ENCODE measurements at regions not wholly inside any gene's neighbourhood (a gene's known extent, or its start where the extent isn't known, plus 50 kb on each side); places are given as distances from the start of the nearest gene placed in this dataset.

- WGBS, 5 donors = 88 to 100% (median 94%) methylated on average over 2 of the region's 2 CpGs
- Histone ChIP-seq H3K36me3 (no peaks in the 10 kb centered on the region), H3K27ac (no peak overlapping the region), H3K9me3 (peaks cover 0 to 4% (median 0%) of the 10 kb centered on the region in 8 donors), H3K27me3 (replicated peaks in 1 of 7) (peaks cover 0 to 7% (median 0%) of the 10 kb centered on the region in 7 donors), H3K4me1 (no peaks in the 10 kb centered on the region), H3K4me3 (no peak overlapping the region)
- DNase-seq = no peak
- intact Hi-C loops (cut with DNase I; ENCODE audit: low total_unique reads) = no loop called here
- no peak for TF ChIP-seq POLR2A (IDR thresholded peaks at IDR 0.05)
- no peak for TF ChIP-seq POLR2AphosphoS5 (IDR thresholded peaks at IDR 0.05)
- TF ChIP-seq CTCF (IDR thresholded peaks at IDR 0.05 in 8 of 11, conservative IDR thresholded peaks at IDR 0.05 in 3 of 11) = no peak
Measured at GRCh38 chr2:45282646-45283045, 273.4 kb upstream of the SIX2 start.

- H3K4me1 ChIP-seq = no peaks in the 10 kb centered on the region
- peaks cover 0 to 6% (median 0%) of the 10 kb centered on the region in 7 donors for H3K27me3 ChIP-seq (replicated peaks in 1 of 7)
- intact Hi-C loops (cut with DNase I; ENCODE audit: low total_unique reads) = no loop called here
- H3K36me3 ChIP-seq = no peaks in the 10 kb centered on the region
- H3K27ac ChIP-seq = no peak overlapping the region
- TF ChIP-seq CTCF (IDR thresholded peaks at IDR 0.05 in 8 of 11, conservative IDR thresholded peaks at IDR 0.05 in 3 of 11) (no peak), POLR2A (IDR thresholded peaks at IDR 0.05) (no peak), POLR2AphosphoS5 (IDR thresholded peaks at IDR 0.05) (no peak)
- DNase-seq = no peak
- no peak overlapping the region for H3K4me3 ChIP-seq
- WGBS, 5 donors = 71 to 84% (median 78%) methylated on average over 7 of the region's 7 CpGs
- H3K9me3 ChIP-seq = peaks cover 0 to 4% (median 0%) of the 10 kb centered on the region in 8 donors
Measured at GRCh38 chr2:45281311-45281710, 272.1 kb upstream of the SIX2 start.

GRCh38 chr2:45280794-45281193, 271.5 kb upstream of the SIX2 start:
- intact Hi-C loops (cut with DNase I; ENCODE audit: low total_unique reads) = no loop called here
- H3K9me3 ChIP-seq = peaks cover 0 to 4% (median 0%) of the 10 kb centered on the region in 8 donors
- no peaks in the 10 kb centered on the region for H3K36me3 ChIP-seq
- no peaks in the 10 kb centered on the region for H3K4me1 ChIP-seq
- DNase-seq = no peak
- whole genome bisulfite sequencing, 5 donors = 88 to 94% (median 91%) methylated on average over 18 of the region's 18 CpGs
- peaks cover 0 to 3% (median 0%) of the 10 kb centered on the region in 7 donors for H3K27me3 ChIP-seq (replicated peaks in 1 of 7)
- no peak overlapping the region for H3K4me3 ChIP-seq
- no peak overlapping the region for H3K27ac ChIP-seq
- no peak for TF ChIP-seq CTCF (IDR thresholded peaks at IDR 0.05 in 8 of 11, conservative IDR thresholded peaks at IDR 0.05 in 3 of 11)
- TF ChIP-seq POLR2AphosphoS5 (IDR thresholded peaks at IDR 0.05) = no peak
- no peak for TF ChIP-seq POLR2A (IDR thresholded peaks at IDR 0.05)

GRCh38 chr2:45279356-45279755, 270.1 kb upstream of the SIX2 start:
- intact Hi-C loops (cut with DNase I; ENCODE audit: low total_unique reads) = no loop called here
- TF ChIP-seq POLR2AphosphoS5 (IDR thresholded peaks at IDR 0.05) (no peak), CTCF (IDR thresholded peaks at IDR 0.05 in 8 of 11, conservative IDR thresholded peaks at IDR 0.05 in 3 of 11) (no peak)
- no peaks in the 10 kb centered on the region for H3K36me3 ChIP-seq
- H3K27me3 ChIP-seq (replicated peaks in 1 of 7) = peaks cover 0 to 3% (median 0%) of the 10 kb centered on the region in 7 donors
- H3K27ac ChIP-seq = no peak overlapping the region
- 61 to 92% (median 89%) methylated on average over 2 of the region's 2 CpGs for WGBS, 5 donors
- no peaks in the 10 kb centered on the region for H3K4me1 ChIP-seq
- no peak overlapping the region for H3K4me3 ChIP-seq
- H3K9me3 ChIP-seq = no peaks in the 10 kb centered on the region
- DNase-seq = no peak

All from spleen (tissue), 11 donors.